ENCODE measurements at regions not wholly inside any gene's neighbourhood (a gene's known extent, or its start where the extent isn't known, plus 50 kb on each side); places are given as distances from the start of the nearest gene placed in this dataset.
"Not testable (repeated sequence)": the region's sequence is repeated elsewhere in the genome, so short reads cannot be mapped to it uniquely, and the experiment has no call there.

DNA sequence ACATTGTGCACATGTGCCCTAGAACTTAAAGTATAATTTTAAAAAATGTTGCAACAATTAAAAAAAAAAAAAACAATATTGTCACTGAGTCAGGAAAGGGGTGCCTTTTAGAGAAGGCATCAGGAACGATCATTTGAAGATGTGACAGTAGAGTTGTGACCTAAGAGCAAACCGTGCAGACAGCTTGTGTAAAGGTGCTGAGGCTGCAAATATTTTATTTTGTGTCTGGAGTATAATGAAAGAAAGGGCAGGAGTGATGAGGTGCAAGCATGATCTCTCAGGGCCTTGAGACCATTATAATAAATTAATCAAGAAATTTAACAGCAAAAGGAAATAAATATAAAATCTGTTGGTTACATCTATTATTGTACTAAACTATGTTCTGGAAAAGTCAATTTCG lies 1219.7 kb downstream of the OLFM4 start:
- no peaks in the 10 kb centered on the region for H3K79me2 ChIP-seq (ENCODE audit: control insufficient read depth, low read length)
- no peaks in the 10 kb centered on the region for H3K9me3 ChIP-seq (ENCODE audit: control insufficient read depth, insufficient read depth, low read length)
- no peaks in the 10 kb centered on the region for H3K36me3 ChIP-seq (ENCODE audit: control insufficient read depth, low read length)
- no peak for TF ChIP-seq EZH2phosphoT487 (IDR thresholded peaks at IDR 0.05; ENCODE audit: borderline replicate concordance, low read length)
- TF ChIP-seq, protein P1, sequence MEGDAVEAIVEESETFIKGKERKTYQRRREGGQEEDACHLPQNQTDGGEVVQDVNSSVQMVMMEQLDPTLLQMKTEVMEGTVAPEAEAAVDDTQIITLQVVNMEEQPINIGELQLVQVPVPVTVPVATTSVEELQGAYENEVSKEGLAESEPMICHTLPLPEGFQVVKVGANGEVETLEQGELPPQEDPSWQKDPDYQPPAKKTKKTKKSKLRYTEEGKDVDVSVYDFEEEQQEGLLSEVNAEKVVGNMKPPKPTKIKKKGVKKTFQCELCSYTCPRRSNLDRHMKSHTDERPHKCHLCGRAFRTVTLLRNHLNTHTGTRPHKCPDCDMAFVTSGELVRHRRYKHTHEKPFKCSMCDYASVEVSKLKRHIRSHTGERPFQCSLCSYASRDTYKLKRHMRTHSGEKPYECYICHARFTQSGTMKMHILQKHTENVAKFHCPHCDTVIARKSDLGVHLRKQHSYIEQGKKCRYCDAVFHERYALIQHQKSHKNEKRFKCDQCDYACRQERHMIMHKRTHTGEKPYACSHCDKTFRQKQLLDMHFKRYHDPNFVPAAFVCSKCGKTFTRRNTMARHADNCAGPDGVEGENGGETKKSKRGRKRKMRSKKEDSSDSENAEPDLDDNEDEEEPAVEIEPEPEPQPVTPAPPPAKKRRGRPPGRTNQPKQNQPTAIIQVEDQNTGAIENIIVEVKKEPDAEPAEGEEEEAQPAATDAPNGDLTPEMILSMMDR (IDR thresholded peaks at IDR 0.05; ENCODE audit: low read depth, low read length, poor library complexity, severe bottlenecking) = no peak
- no peak overlapping the region for H3K4me3 ChIP-seq (ENCODE audit: low read length)
- no peaks in the 10 kb centered on the region for H4K20me1 ChIP-seq (ENCODE audit: control insufficient read depth, insufficient read depth, low read depth, low read length)
- no peaks in the 10 kb centered on the region; the same call in 1 of the 2 replicates for H3K9me2 ChIP-seq (replicated peaks; ENCODE audit: control insufficient read depth, low read length)
- H3K4me2 ChIP-seq (ENCODE audit: low read length) = no peak overlapping the region
- H3K4me1 ChIP-seq (ENCODE audit: control insufficient read depth, low read length) = no peaks in the 10 kb centered on the region
- H3F3A ChIP-seq (ENCODE audit: control insufficient read depth, insufficient read depth) = no peaks in the 10 kb centered on the region
- no peak overlapping the region for H3K27ac ChIP-seq (ENCODE audit: low read depth, low read length)
- no peaks in the 10 kb centered on the region for H3K27me3 ChIP-seq (ENCODE audit: control insufficient read depth, low read length)

GRCh38 chr13:54261856-54262255 lies 1233.2 kb downstream of the OLFM4 start:
- Histone ChIP-seq H3K4me1 (ENCODE audit: control insufficient read depth, low read length) (no peaks in the 10 kb centered on the region), H3K4me2 (ENCODE audit: low read length) (no peak overlapping the region), H3K4me3 (ENCODE audit: low read length) (no peak overlapping the region), H3K27me3 (ENCODE audit: control insufficient read depth, low read length) (no peaks in the 10 kb centered on the region), H3F3A (ENCODE audit: control insufficient read depth, insufficient read depth) (no peaks in the 10 kb centered on the region), H3K9me3 (ENCODE audit: control insufficient read depth, insufficient read depth, low read length) (no peaks in the 10 kb centered on the region; the same call in 1 of the 2 replicates), H3K36me3 (ENCODE audit: control insufficient read depth, low read length) (no peaks in the 10 kb centered on the region), H3K79me2 (ENCODE audit: control insufficient read depth, low read length) (no peaks in the 10 kb centered on the region), H3K9me2 (replicated peaks; ENCODE audit: control insufficient read depth, low read length) (no peaks in the 10 kb centered on the region), H4K20me1 (ENCODE audit: control insufficient read depth, insufficient read depth, low read depth, low read length) (no peaks in the 10 kb centered on the region), H3K27ac (ENCODE audit: low read depth, low read length) (no peak overlapping the region)
- TF ChIP-seq, protein P1 (IDR thresholded peaks at IDR 0.05; ENCODE audit: low read depth, low read length, poor library complexity, severe bottlenecking) = no peak
- no peak for TF ChIP-seq EZH2phosphoT487 (IDR thresholded peaks at IDR 0.05; ENCODE audit: borderline replicate concordance, low read length)

GRCh38 chr13:54263868-54264267 lies 1235.3 kb downstream of the OLFM4 start:
- TF ChIP-seq, protein P1 (IDR thresholded peaks at IDR 0.05; ENCODE audit: low read depth, low read length, poor library complexity, severe bottlenecking) = no peak
- no peak for TF ChIP-seq EZH2phosphoT487 (IDR thresholded peaks at IDR 0.05; ENCODE audit: borderline replicate concordance, low read length)
- H3K36me3 ChIP-seq (ENCODE audit: control insufficient read depth, low read length) = no peaks in the 10 kb centered on the region
- no peaks in the 10 kb centered on the region; the same call in 1 of the 2 replicates for H3K9me3 ChIP-seq (ENCODE audit: control insufficient read depth, insufficient read depth, low read length)
- H3K4me3 ChIP-seq (ENCODE audit: low read length) = no peak overlapping the region
- no peaks in the 10 kb centered on the region for H3F3A ChIP-seq (ENCODE audit: control insufficient read depth, insufficient read depth)
- H3K27me3 ChIP-seq (ENCODE audit: control insufficient read depth, low read length) = no peaks in the 10 kb centered on the region
- H3K4me1 ChIP-seq (ENCODE audit: control insufficient read depth, low read length) = no peaks in the 10 kb centered on the region
- no peaks in the 10 kb centered on the region for H3K79me2 ChIP-seq (ENCODE audit: control insufficient read depth, low read length)
- no peak overlapping the region for H3K4me2 ChIP-seq (ENCODE audit: low read length)
- H3K9me2 ChIP-seq (replicated peaks; ENCODE audit: control insufficient read depth, low read length) = no peaks in the 10 kb centered on the region
- H3K27ac ChIP-seq (ENCODE audit: low read depth, low read length) = no peak overlapping the region
- H4K20me1 ChIP-seq (ENCODE audit: control insufficient read depth, insufficient read depth, low read depth, low read length) = no peaks in the 10 kb centered on the region

DNA sequence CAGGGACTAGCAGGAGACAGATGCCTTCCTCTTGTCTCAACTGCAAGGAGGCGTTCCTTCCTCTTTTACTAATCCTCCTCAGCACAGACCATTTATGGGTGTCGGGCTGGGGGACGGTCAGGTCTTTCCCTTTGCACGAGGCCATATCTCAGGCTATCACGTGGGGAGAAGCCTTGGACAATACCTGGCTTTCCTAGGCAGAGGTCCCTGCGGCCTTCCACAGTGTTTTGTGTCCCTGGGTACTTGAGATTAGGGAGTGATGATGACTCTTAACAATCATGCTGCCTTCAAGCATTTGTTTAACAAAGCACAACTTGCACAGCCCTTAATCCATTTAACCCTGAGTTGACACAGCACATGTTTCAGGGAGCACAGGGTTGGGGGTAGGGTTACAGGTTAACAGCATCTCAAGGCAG lies 1238.6 kb downstream of the OLFM4 start:
- H3K4me1 ChIP-seq (ENCODE audit: control insufficient read depth, low read length); H4K20me1 ChIP-seq (ENCODE audit: control insufficient read depth, insufficient read depth, low read depth, low read length); H3K27ac ChIP-seq (ENCODE audit: low read depth, low read length); H3K9me2 ChIP-seq (replicated peaks; ENCODE audit: control insufficient read depth, low read length); H3K4me3 ChIP-seq (ENCODE audit: low read length); H3K27me3 ChIP-seq (ENCODE audit: control insufficient read depth, low read length); H3K4me2 ChIP-seq (ENCODE audit: low read length); H3K36me3 ChIP-seq (ENCODE audit: control insufficient read depth, low read length); H3K79me2 ChIP-seq (ENCODE audit: control insufficient read depth, low read length); H3K9me3 ChIP-seq (ENCODE audit: control insufficient read depth, insufficient read depth, low read length); H3F3A ChIP-seq (ENCODE audit: control insufficient read depth, insufficient read depth): not testable (repeated sequence)

- not testable (repeated sequence) for H3K4me3 ChIP-seq (ENCODE audit: low read length); H3K36me3 ChIP-seq (ENCODE audit: control insufficient read depth, low read length); H3K4me2 ChIP-seq (ENCODE audit: low read length)
Measured at GRCh38 chr13:54268013-54268695, 1239.5 kb downstream of the OLFM4 start.

More at GRCh38 chr13:54268013-54268695, 1239.5 kb downstream of the OLFM4 start:
- not testable (repeated sequence) for H3F3A ChIP-seq (ENCODE audit: control insufficient read depth, insufficient read depth); H3K27me3 ChIP-seq (ENCODE audit: control insufficient read depth, low read length); H3K79me2 ChIP-seq (ENCODE audit: control insufficient read depth, low read length); H3K27ac ChIP-seq (ENCODE audit: low read depth, low read length); H3K4me1 ChIP-seq (ENCODE audit: control insufficient read depth, low read length); H4K20me1 ChIP-seq (ENCODE audit: control insufficient read depth, insufficient read depth, low read depth, low read length); H3K9me2 ChIP-seq (replicated peaks; ENCODE audit: control insufficient read depth, low read length); H3K9me3 ChIP-seq (ENCODE audit: control insufficient read depth, insufficient read depth, low read length)
